ENCODE measurements at regions not wholly inside any gene's neighbourhood (a gene's known extent, or its start where the extent isn't known, plus 50 kb on each side); places are given as distances from the start of the nearest gene placed in this dataset.

GRCh38 chr11:119509969-119510401, 87.0 kb upstream of the THY1 start:
- in situ Hi-C loops (cut with HindIII; ENCODE audit: low pct_ligation_motif_present, low sequenced_read_pairs), result no loop called here
- peak; percentile 88 for DNase-seq
- no peak for TF ChIP-seq CTCF (IDR thresholded peaks at IDR 0.05; ENCODE audit: low read depth, low read length, missing control alignments)
- Histone ChIP-seq H3K4me3 (ENCODE audit: low read depth, low read length) (no peak overlapping the region), H3K27me3 (replicated peaks) (peaks cover 8% of the 10 kb centered on the region), H3K36me3 (replicated peaks) (no peaks in the 10 kb centered on the region), H3K27ac (no peak overlapping the region)

GRCh38 chr11:119509282-119509841, 86.4 kb upstream of the THY1 start:
- no peak for DNase-seq
- Histone ChIP-seq H3K27ac (no peak overlapping the region), H3K27me3 (replicated peaks) (peaks cover 8% of the 10 kb centered on the region), H3K4me3 (ENCODE audit: low read depth, low read length) (no peak overlapping the region), H3K36me3 (replicated peaks) (no peaks in the 10 kb centered on the region)
- in situ Hi-C loops (cut with HindIII; ENCODE audit: low pct_ligation_motif_present, low sequenced_read_pairs), result no loop called here
- TF ChIP-seq CTCF (IDR thresholded peaks at IDR 0.05; ENCODE audit: low read depth, low read length, missing control alignments), result no peak

GRCh38 chr11:119506436-119506835, 83.5 kb upstream of the THY1 start:
- H3K27me3 ChIP-seq (replicated peaks), result peaks cover 2% of the 10 kb centered on the region
- no peak overlapping the region for H3K27ac ChIP-seq
- TF ChIP-seq CTCF (IDR thresholded peaks at IDR 0.05; ENCODE audit: low read depth, low read length, missing control alignments), result no peak
- H3K4me3 ChIP-seq (ENCODE audit: low read depth, low read length), result no peak overlapping the region
- H3K36me3 ChIP-seq (replicated peaks), result no peaks in the 10 kb centered on the region
- in situ Hi-C loops (cut with HindIII; ENCODE audit: low pct_ligation_motif_present, low sequenced_read_pairs), result no loop called here
- DNase-seq, result no peak

- Histone ChIP-seq H3K36me3 (replicated peaks) (no peaks in the 10 kb centered on the region), H3K4me3 (ENCODE audit: low read depth, low read length) (no peak overlapping the region), H3K27ac (no peak overlapping the region), H3K27me3 (replicated peaks) (peaks cover 2% of the 10 kb centered on the region)
- no peak for DNase-seq
- no peak for TF ChIP-seq CTCF (IDR thresholded peaks at IDR 0.05; ENCODE audit: low read depth, low read length, missing control alignments)
- in situ Hi-C loops (cut with HindIII; ENCODE audit: low pct_ligation_motif_present, low sequenced_read_pairs), result no loop called here
These were observed 82.9 kb upstream of the THY1 start for GRCh38 chr11:119505861-119506260.

GRCh38 chr11:119505071-119505470, 82.1 kb upstream of the THY1 start:
- TF ChIP-seq CTCF (IDR thresholded peaks at IDR 0.05; ENCODE audit: low read depth, low read length, missing control alignments), result no peak
- DNase-seq, result no peak
- Histone ChIP-seq H3K4me3 (ENCODE audit: low read depth, low read length) (no peak overlapping the region), H3K27ac (no peak overlapping the region), H3K27me3 (replicated peaks) (peaks cover 2% of the 10 kb centered on the region), H3K36me3 (replicated peaks) (no peaks in the 10 kb centered on the region)
- in situ Hi-C loops (cut with HindIII; ENCODE audit: low pct_ligation_motif_present, low sequenced_read_pairs), result no loop called here

GRCh38 chr11:119504371-119504770, 81.4 kb upstream of the THY1 start:
- in situ Hi-C loops (cut with HindIII; ENCODE audit: low pct_ligation_motif_present, low sequenced_read_pairs), result no loop called here
- no peak for DNase-seq

More at GRCh38 chr11:119504371-119504770, 81.4 kb upstream of the THY1 start:
- Histone ChIP-seq H3K27ac (no peak overlapping the region), H3K36me3 (replicated peaks) (no peaks in the 10 kb centered on the region), H3K4me3 (ENCODE audit: low read depth, low read length) (no peak overlapping the region), H3K27me3 (replicated peaks) (peaks cover 7% of the 10 kb centered on the region)
- no peak for TF ChIP-seq CTCF (IDR thresholded peaks at IDR 0.05; ENCODE audit: low read depth, low read length, missing control alignments)

All from brain microvascular endothelial cell (primary cell).